ENCODE measurements at regions not wholly inside any gene's neighbourhood (a gene's known extent, or its start where the extent isn't known, plus 50 kb on each side); places are given as distances from the start of the nearest gene placed in this dataset.

GRCh38 chrX:155673338-155673737, 60.6 kb upstream of the TMLHE start:
- TF ChIP-seq POLR2A (IDR thresholded peaks at IDR 0.05) (no peak), CTCF (IDR thresholded peaks at IDR 0.05) (no peak), EP300 (IDR thresholded peaks at IDR 0.05) (no peak)

Data from ovary (tissue), 3 donors.